HG03039 (cell line): ENCODE measurements at regions not wholly inside any gene's neighbourhood (a gene's known extent, or its start where the extent isn't known, plus 50 kb on each side); places are given as distances from the start of the nearest gene placed in this dataset.

Experiments
- ATAC-seq: cut with Tn5 transposase; IDR thresholded peaks from one replicate; pipeline ENCODE4 v1.9.1; 2021; ENCODE audit warnings: mild to moderate bottlenecking, moderate library complexity; ENCODE audit not compliant: unreplicated experiment

GRCh38 chr21:41671859-41672542 lies 94.9 kb downstream of the RIPK4 start:
- ATAC-seq = no peak

- ATAC-seq = no peak
These were observed 95.6 kb downstream of the RIPK4 start for GRCh38 chr21:41671212-41671762.

- no peak for ATAC-seq
These were observed 96.6 kb downstream of the RIPK4 start for GRCh38 chr21:41670056-41670805.

GRCh38 chr21:41669533-41669830 lies 97.4 kb downstream of the RIPK4 start:
- ATAC-seq = no peak

- no peak for ATAC-seq
These were observed 97.9 kb downstream of the RIPK4 start for GRCh38 chr21:41668686-41669532.

GRCh38 chr21:41668051-41668541 lies 98.8 kb downstream of the RIPK4 start:
- ATAC-seq = no peak

- ATAC-seq = no peak
These were observed 99.7 kb downstream of the RIPK4 start for GRCh38 chr21:41667136-41667535.

- no peak for ATAC-seq
These were observed 100.2 kb downstream of the RIPK4 start for GRCh38 chr21:41666641-41667081.

GRCh38 chr21:41665766-41666595 lies 100.9 kb downstream of the RIPK4 start:
- no peak for ATAC-seq

- no peak for ATAC-seq
These were observed 101.7 kb downstream of the RIPK4 start for GRCh38 chr21:41664881-41665765.

- no peak for ATAC-seq
These were observed 102.8 kb downstream of the RIPK4 start for GRCh38 chr21:41663805-41664788.

- ATAC-seq = no peak
These were observed 104.1 kb downstream of the RIPK4 start for GRCh38 chr21:41662761-41663160.

GRCh38 chr21:41662161-41662560 lies 104.7 kb downstream of the RIPK4 start:
- no peak for ATAC-seq

GRCh38 chr21:41660748-41661147 lies 106.1 kb downstream of the RIPK4 start:
- no peak for ATAC-seq

- ATAC-seq = no peak
These were observed 106.9 kb downstream of the RIPK4 start for GRCh38 chr21:41659791-41660560.

GRCh38 chr21:41656946-41657525 lies 109.8 kb downstream of the RIPK4 start:
- ATAC-seq = no peak

GRCh38 chr21:41655259-41655658 lies 111.6 kb downstream of the RIPK4 start:
- ATAC-seq = no peak
